Effector CD8-positive, alpha-beta T cell (primary cell): ENCODE measurements at regions not wholly inside any gene's neighbourhood (a gene's known extent, or its start where the extent isn't known, plus 50 kb on each side); places are given as distances from the start of the nearest gene placed in this dataset.

Experiments used
- DNase-seq: peaks from one replicate; lab custom pipeline; 2025; lab: John Stamatoyannopoulos, UW

GRCh38 chr15:47366884-47367283 is 350.4 kb upstream of the SEMA6D start:
- DNase-seq, result no peak

GRCh38 chr15:47367726-47368390 is 349.4 kb upstream of the SEMA6D start:
- DNase-seq, result no peak

DNA sequence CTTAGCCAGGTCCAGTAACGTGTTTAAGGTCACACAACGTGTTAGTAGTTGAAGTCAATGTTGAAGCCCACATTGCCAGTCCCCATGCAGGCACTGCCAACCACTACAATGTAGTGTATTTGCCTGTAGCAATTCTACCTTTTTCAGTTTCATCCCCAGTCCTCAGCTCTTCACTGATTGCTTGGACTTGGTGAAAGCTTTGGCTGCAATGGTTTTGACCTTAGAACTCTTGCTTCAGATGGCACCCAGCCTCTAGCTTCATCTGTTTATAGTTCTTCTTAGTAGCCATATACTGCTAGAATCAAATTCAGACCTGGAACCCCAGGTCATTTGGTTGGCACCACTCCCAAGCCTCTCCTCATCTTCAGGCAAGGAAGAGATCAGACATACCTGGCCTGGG is 345.4 kb upstream of the SEMA6D start:
- no peak for DNase-seq

GRCh38 chr15:47374222-47374621 is 343.1 kb upstream of the SEMA6D start:
- no peak for DNase-seq

DNA sequence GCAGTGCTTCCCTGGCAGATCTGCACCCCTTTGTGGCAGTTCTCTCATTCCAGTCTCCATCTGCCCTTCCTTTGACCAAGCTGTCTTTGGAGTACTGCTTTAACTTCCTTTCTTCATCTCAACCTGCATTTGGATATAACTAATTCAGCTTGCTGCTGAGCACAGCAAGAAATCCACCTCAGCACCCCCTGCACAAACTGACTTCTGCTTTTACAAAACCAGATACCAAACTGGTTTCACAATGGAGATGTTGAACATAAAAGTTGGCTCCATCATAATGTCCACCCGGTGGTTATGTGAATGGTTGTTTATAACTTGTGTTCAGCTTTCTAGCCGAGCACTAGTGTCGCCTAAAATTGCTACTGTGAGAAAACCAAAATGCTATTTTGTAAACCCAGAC is 341.1 kb upstream of the SEMA6D start:
- no peak for DNase-seq

DNA sequence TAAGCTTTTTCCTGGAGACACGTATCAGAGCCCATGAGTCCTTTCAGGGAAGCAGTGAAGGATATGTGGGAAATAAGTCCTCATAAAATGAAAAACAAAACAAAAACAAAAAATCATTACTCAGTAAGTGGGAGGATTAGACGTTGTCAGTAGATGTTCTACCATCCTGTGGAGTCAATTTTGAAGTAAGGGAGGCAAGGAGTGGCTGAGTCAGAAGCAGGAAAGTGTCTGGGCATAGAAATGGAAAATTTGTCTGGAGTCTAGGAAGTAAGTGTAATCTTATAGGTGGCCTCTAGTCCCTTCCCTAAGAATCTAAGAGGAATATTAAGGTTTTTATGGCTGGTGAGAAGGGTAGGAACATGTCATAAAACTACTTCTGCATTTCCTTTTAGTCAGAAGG is 339.8 kb upstream of the SEMA6D start:
- no peak for DNase-seq

DNA sequence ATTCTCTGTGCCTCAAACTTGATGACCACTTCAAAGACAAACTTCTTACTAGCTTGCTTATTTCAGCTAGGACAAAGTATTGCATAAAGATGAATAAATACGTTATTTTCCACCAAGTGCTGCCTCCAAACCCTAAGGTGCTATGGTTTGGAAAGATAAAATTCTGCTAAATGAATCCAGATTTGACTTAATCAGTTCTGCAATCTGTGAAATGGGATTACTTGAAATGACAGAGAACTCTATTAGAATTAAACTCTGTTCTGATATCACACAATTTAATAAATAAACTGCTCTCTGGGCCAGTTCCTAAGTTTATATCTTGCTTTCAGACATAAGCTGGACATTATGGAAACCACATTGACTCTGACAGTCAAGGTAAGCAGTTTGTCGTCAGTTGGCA is 338.8 kb upstream of the SEMA6D start:
- DNase-seq, result no peak

DNA sequence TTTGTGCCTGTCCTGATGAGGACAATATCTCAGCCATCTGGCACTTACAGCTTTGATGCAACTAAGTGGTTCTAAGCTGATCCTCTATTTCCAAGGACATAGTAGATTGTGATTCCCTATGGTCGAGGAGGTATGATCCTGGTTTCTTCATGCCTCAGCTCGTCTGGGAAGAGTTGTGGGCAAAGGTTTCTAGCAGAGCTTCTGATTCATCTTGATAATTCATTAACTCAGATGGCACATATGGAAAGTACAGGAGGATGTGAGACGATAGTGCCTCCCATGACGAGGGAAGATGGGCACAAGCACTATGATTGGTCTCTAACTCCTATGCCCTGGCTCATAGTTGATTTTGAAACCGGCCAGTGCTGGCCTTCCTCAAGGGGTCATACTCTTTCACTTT is 334.2 kb upstream of the SEMA6D start:
- DNase-seq, result no peak

- no peak for DNase-seq
Observed at GRCh38 chr15:47383801-47384200, 333.5 kb upstream of the SEMA6D start.

DNA sequence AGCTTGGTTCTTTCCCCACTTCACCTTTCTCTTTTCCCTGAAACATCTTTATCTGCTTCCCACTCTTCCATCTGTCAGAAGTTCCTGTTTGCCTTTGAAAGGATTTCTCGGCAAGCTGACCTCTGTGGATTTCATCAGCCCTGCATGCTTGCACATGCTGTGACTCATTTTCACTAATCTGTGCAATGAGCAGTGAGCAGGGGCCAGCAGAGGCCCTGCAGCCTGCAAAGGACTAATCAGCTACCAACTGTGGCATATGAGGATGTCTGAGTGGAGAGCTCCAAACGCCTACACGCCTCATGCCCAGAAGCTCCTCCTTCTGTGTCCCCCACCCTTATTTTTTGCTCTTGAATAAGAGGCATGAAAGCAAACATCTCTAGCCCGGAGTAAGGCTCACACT is 333.0 kb upstream of the SEMA6D start:
- DNase-seq, result no peak

DNA sequence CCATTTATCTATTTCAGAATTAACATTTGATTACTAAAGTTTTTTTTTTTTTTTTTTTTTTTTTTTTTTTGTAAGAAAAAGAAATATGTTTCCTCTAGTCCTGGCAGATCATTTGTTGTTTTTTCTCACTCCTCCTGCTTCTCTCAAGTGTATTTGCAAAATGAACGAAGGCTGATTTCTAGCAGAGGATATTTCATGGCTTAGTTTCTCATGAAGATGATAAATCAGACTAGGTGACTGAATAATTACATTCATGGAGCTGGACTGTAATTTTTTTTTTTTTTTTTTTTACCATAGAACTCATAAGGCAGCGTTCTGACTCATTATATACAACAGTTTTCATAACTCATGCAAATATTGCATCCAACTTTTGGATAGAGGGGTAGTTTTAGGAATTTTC is 332.5 kb upstream of the SEMA6D start:
- DNase-seq, result no peak

- no peak for DNase-seq
Observed at GRCh38 chr15:47386459-47386858, 330.8 kb upstream of the SEMA6D start.

DNA sequence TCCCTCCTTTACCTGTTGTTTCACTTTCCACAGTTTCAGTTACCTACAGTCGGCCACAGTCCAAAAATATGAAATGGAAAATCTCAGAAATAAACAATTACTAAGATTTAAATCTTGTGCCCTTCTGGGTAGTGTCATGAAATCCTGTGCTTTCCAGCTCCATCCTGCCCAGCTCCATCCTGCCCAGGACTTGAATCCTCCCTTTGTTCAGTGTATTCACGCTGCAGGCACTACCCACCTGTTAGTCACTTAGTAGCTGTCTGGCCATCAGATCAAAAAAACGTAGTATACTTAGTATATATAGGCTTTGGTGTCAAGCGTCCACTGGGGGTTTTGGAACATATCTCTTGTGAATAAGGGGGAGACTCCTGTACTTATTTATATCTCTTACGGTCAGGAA is 329.0 kb upstream of the SEMA6D start:
- DNase-seq, result no peak

GRCh38 chr15:47390208-47390765 is 327.0 kb upstream of the SEMA6D start:
- no peak for DNase-seq

- no peak for DNase-seq
Observed at GRCh38 chr15:47394286-47394809, 323.0 kb upstream of the SEMA6D start.

DNA sequence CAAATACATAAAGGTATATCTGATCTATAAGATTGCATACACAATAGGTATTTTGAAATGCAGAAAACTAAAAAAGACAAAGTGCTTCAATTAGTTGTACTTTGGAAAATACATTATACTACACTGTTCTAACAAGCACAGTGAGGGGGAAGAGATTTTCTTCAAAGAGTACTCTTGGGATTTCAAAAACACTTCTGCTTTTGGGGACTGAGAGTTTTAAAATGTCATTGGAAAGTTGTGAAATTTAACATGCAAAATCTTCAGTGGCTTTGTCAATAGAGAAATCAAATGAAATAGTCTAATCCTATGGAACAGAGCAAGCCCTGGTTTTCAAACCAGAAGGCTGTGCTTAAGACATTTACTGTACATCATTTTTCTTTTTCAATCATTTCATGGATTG is 322.2 kb upstream of the SEMA6D start:
- DNase-seq, result no peak

DNA sequence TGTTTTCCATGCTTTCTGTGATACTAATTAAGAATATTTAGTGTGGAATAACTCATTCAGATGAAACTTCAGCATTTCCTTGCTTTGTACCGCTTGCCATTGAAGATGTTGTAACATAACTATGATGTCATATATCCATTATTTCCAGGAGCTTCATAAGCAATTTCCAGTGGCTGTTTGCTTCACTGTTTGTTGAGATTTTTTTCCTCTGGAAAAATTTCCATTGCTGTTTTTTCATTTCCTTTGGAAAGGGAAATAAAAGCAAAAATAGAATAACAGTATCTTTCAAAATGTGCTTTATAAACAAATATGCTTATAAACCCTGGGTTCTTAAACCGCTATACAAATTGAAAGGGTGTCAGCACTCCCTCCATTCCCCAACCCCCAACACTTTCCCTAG is 319.6 kb upstream of the SEMA6D start:
- DNase-seq, result no peak

DNA sequence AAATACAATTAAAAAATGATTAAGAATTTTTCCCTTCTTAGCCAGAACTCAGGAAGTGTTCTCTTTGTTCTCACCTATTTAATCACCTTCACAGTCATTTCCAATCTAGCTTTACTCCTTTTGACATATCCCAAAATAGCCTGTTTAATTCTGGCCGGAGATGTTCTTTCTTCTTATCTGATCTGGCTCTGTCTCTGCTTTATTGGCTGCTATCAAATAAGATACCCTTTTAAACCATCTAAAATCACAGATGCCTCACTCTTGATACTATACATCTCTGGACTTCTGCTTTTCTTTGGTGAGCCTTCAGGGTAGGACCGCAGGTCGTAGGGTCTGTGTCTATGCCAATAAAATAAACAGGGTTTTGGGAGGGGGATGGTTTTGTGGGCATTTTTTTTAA is 319.2 kb upstream of the SEMA6D start:
- DNase-seq, result no peak

DNA sequence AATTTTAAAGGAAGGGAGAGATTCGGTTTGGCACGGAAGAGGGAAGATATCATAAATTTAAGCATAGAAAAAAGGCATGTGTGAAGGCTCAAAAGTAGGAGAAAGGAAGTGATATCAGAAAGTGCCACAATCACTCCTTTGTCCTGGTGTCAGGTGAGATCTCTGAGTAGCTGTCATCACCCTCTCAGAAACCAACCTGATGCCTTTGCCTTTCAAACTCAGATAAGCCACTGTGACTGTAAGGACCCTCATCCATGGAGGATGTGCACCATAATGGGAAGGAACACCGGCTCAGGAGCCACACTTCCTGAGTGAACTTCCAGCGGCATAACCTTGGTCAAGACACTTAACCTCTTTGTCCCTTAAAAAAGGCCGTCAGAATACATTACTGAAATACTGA is 318.7 kb upstream of the SEMA6D start:
- no peak for DNase-seq

DNA sequence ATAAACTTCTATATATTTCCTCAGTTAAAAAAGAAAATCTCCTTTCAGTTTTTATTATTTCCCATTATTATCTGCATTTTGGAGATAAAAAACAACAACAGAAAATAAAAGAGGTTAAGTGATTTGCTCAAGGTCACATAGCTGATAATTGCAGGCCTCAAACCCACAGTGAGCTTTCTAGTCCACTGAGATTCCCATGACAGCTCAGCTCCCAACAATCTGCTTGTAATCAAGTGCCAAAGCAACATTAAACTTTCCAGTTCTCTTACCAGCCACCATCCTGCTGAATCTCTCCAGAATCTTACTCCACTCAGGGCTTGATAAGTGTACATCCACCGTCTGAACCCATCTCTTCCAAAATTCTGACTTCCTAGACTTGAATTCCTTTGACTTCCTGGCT is 318.2 kb upstream of the SEMA6D start:
- DNase-seq, result no peak

DNA sequence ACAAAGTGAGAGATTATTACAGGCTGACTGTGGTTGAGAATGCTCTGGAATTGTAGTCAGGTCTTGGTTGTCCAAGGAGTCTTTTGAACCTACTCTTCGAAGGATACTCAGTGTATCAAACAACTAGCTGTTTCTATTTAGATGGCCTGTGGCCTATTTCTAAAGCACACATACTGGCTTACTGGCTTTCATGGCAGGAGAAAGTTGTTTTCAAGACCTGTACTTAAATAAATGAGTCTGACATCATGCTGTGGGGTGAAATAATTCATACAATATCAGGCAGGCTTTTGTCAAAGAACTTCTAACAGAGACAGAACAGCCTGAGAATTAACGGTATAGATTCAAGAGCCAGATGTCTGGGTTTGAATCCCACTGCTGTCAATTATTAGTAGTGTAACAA is 316.7 kb upstream of the SEMA6D start:
- no peak for DNase-seq

DNA sequence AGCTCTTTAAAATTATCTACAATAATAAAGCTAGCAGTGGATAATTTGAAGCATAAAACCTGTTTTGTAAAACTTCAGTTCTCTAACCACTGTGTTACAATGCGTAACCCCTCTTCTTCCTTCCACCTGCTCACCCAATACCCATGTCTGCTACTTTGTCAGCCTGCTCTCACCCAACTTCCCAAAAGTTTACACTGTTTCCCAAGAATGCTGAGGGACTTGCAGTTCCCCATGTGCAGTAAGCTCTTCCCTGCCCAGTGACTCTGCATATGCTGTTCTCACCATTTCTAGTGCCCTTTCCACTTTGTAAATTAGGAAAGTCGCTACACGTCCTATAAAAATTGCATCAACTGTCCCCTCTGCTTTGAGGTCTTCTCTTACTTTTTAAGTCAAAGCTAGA is 315.9 kb upstream of the SEMA6D start:
- no peak for DNase-seq

DNA sequence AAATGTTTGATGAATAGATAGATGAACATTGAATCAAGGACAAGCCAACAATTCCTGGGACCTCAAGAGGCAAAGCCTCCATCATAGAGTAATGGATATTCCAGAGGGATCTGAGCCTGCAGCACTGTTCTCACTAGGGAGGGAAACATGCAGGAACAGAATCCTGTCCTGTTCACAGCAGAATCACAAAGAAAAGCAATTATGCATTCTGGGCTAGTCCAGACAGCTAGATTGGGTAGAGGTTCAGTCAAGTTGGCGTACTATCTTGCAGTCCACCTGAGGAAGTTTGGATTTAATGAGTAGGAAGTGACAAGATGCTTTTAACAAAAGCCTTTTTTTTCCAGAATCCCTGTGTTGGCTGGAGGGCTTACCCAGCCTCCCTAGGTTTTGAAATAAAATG is 314.5 kb upstream of the SEMA6D start:
- no peak for DNase-seq

- no peak for DNase-seq
Observed at GRCh38 chr15:47404877-47405276, 312.4 kb upstream of the SEMA6D start.
